CD4-positive, alpha-beta T cell treated with Interleukin-15 for 1 hour (primary cell): ENCODE measurements at regions not wholly inside any gene's neighbourhood (a gene's known extent, or its start where the extent isn't known, plus 50 kb on each side); places are given as distances from the start of the nearest gene placed in this dataset.
"Not testable (repeated sequence)": the region's sequence is repeated elsewhere in the genome, so short reads cannot be mapped to it uniquely, and the experiment has no call there.

Experiments used
- DNase-seq: peaks from one replicate; pipeline ENCODE4 v3.0.0-alpha.2; 2020

GRCh38 chr19:14283813-14284520 is 78.0 kb upstream of the ADGRL1 start:
- not testable (repeated sequence) for DNase-seq

GRCh38 chr19:14279270-14279669 is 73.3 kb upstream of the ADGRL1 start:
- DNase-seq: not testable (repeated sequence)

GRCh38 chr19:14277608-14278007 is 71.6 kb upstream of the ADGRL1 start:
- no peak for DNase-seq

- DNase-seq: not testable (repeated sequence)
Measured at GRCh38 chr19:14275823-14276222, 69.9 kb upstream of the ADGRL1 start.

- no peak for DNase-seq
Measured at GRCh38 chr19:14272623-14273022, 66.7 kb upstream of the ADGRL1 start.

GRCh38 chr19:14271840-14272239 is 65.9 kb upstream of the ADGRL1 start:
- no peak for DNase-seq

GRCh38 chr19:14270557-14270956 is 64.6 kb upstream of the ADGRL1 start:
- DNase-seq: not testable (repeated sequence)

- no peak for DNase-seq
Measured at GRCh38 chr19:14267224-14267741, 61.3 kb upstream of the ADGRL1 start.

- DNase-seq: not testable (repeated sequence)
Measured at GRCh38 chr19:14266208-14266607, 60.2 kb upstream of the ADGRL1 start.

- no peak for DNase-seq
Measured at GRCh38 chr19:14265290-14266036, 59.5 kb upstream of the ADGRL1 start.

GRCh38 chr19:14255902-14256649 is 50.1 kb upstream of the ADGRL1 start:
- DNase-seq: not testable (repeated sequence)
